B cell (primary cell): ENCODE measurements at regions not wholly inside any gene's neighbourhood (a gene's known extent, or its start where the extent isn't known, plus 50 kb on each side); places are given as distances from the start of the nearest gene placed in this dataset.

Source experiments
- ATAC-seq: fragments of 200-7000 bp; cut with Tn5 transposase; one replicate; pipeline ENCODE4 v1.10.0; 2021; ENCODE audit warnings: low read depth, mild to moderate bottlenecking, moderate number of reproducible peaks, moderate library complexity
- CTCF ChIA-PET: fragments of 350-600 bp; sonication (Branson Sonifier 250); formaldehyde crosslinking; loops from one replicate; lab custom pipeline; 2021; ENCODE audit warnings: antibody characterized with exemption, inconsistent platforms; lab: Charles Lee
- POLR2A ChIA-PET: fragments of 350-600 bp; sonication (Branson Sonifier 250); formaldehyde crosslinking; loops from one replicate; lab custom pipeline; 2021; ENCODE audit warnings: antibody characterized with exemption; lab: Charles Lee
- DNase-seq: peaks from one replicate; pipeline ENCODE4 v3.0.0; 2013
- H2AFZ ChIP-seq: 2 replicates; pipeline ENCODE4 v1.6.1; 2012; ENCODE audit warnings: mild to moderate bottlenecking, low read depth, low read length; ENCODE audit not compliant: insufficient read depth, poor library complexity, severe bottlenecking
- H3K27ac ChIP-seq, 2 donors: 1 replicate in 1 of 2; 2 replicates in 1 of 2; pipeline ENCODE4 v1.5.1; 2012 to 2013; ENCODE audit warnings: low read length in 2 of 2, mild to moderate bottlenecking in 2 of 2, moderate library complexity in 1 of 2
- H3K27me3 ChIP-seq, 4 experiments: fragments of 200-600 bp in 1 of 4; sonication (generic) in 1 of 4; replicated peaks in 1 of 4; 1 replicate in 2 of 4; 2 replicates in 2 of 4; pipeline versions ENCODE4 v1.6.1 to v1.7.0; 2013 to 2016; ENCODE audit warnings: low read length in 3 of 4, mild to moderate bottlenecking in 2 of 4, mixed read lengths in 1 of 4, moderate library complexity in 1 of 4; ENCODE audit not compliant: insufficient read depth in 4 of 4, control insufficient read depth in 3 of 4; ENCODE audit errors: control extremely low read depth in 1 of 4
- H3K36me3 ChIP-seq, 2 experiments: replicated peaks in 1 of 2; 1 replicate in 1 of 2; 2 replicates in 1 of 2; pipeline versions ENCODE4 v1.6.1 to v1.7.1; 2013; ENCODE audit warnings: low read length in 1 of 2; ENCODE audit not compliant: insufficient read depth in 2 of 2, control insufficient read depth in 1 of 2; ENCODE audit errors: control extremely low read depth in 1 of 2, extremely low read depth in 1 of 2
- H3K4me1 ChIP-seq, 2 donors: fragments of 200-600 bp in 1 of 2; sonication (generic) in 1 of 2; 1 replicate in 1 of 2; 2 replicates in 1 of 2; pipeline versions ENCODE4 v1.5.1 to v1.6.1; 2013 to 2017; ENCODE audit warnings: low read length in 2 of 2; ENCODE audit not compliant: control insufficient read depth in 2 of 2, insufficient read depth in 2 of 2
- H3K4me2 ChIP-seq: replicated peaks from 2 replicates; pipeline ENCODE3; 2012; ENCODE audit warnings: mild to moderate bottlenecking, low read depth, low read length; ENCODE audit not compliant: poor library complexity, severe bottlenecking
- H3K4me3 ChIP-seq, 5 experiments: fragments of 200-600 bp in 1 of 5; sonication (generic) in 1 of 5; 1 replicate in 3 of 5; 2 replicates in 2 of 5; pipeline versions ENCODE4 v1.5.1 to v1.7.0; 2011 to 2016; ENCODE audit warnings: low read length in 4 of 5, mild to moderate bottlenecking in 4 of 5, low read depth in 2 of 5, control low read depth in 1 of 5, moderate library complexity in 1 of 5; ENCODE audit not compliant: insufficient read depth in 1 of 5; ENCODE audit errors: control extremely low read depth in 1 of 5, extremely low read depth in 1 of 5
- H3K79me2 ChIP-seq: fragments of 200-600 bp; sonication (generic); one replicate; pipeline ENCODE4 v1.6.0; 2016; ENCODE audit warnings: low read length; ENCODE audit not compliant: control insufficient read depth, insufficient read depth
- H3K9ac ChIP-seq: fragments of 200-600 bp; sonication (generic); 2 replicates; pipeline ENCODE4 v1.6.1; 2017; ENCODE audit warnings: mild to moderate bottlenecking, low read length, moderate library complexity
- H3K9me3 ChIP-seq, 3 donors: one replicate each; pipeline versions ENCODE4 v1.6.1 to v1.7.1; 2013; ENCODE audit warnings: low read length in 2 of 3; ENCODE audit not compliant: control insufficient read depth in 2 of 3, insufficient read depth in 1 of 3; ENCODE audit errors: control extremely low read depth in 1 of 3
- H4K20me1 ChIP-seq: 2 replicates; pipeline ENCODE4 v1.6.0; 2012; ENCODE audit warnings: mild to moderate bottlenecking, low read length; ENCODE audit not compliant: insufficient read depth, control insufficient read depth, poor library complexity, severe bottlenecking
- H3K27ac Mint-ChIP-seq: one replicate; pipeline ENCODE4 v1.8.0; 2021; ENCODE audit warnings: mixed read lengths
- H3K27me3 Mint-ChIP-seq: one replicate; pipeline ENCODE4 v1.8.0; 2021; ENCODE audit warnings: mixed read lengths
- H3K4me1 Mint-ChIP-seq: one replicate; pipeline ENCODE4 v1.8.0; 2021; ENCODE audit warnings: mixed read lengths
- H3K4me3 Mint-ChIP-seq: one replicate; pipeline ENCODE4 v1.8.0; 2021; ENCODE audit warnings: mixed read lengths
- H3K9me3 Mint-ChIP-seq: one replicate; pipeline ENCODE4 v1.8.0; 2022; ENCODE audit warnings: mixed read lengths; ENCODE audit not compliant: insufficient read depth
- EZH2 ChIP-seq: IDR thresholded peaks from 2 replicates; pipeline ENCODE4 v1.6.1; 2012; ENCODE audit warnings: borderline replicate concordance, low read depth, mild to moderate bottlenecking, moderate library complexity, low read length; ENCODE audit not compliant: insufficient read depth, poor library complexity, severe bottlenecking
- WGBS: methylation state at CpG from one replicate; pipeline ENCODE4 v1.1.5; 2013; ENCODE audit warnings: missing lambda C conversion rate; ENCODE audit not compliant: insufficient coverage; 5-methylcytosine and 5-hydroxymethylcytosine counted together
- intact Hi-C: fragments of 100-400 bp; cut with micrococcal nuclease; formaldehyde crosslinking; loops from one replicate; pipeline ENCODE4 v1.10.0; 2022
- TF ChIP-seq, protein P1 (sequence below): fragments of 200-600 bp; IDR thresholded peaks from one replicate; pipeline ENCODE4 v1.8.0; 2022; ENCODE audit warnings: antibody characterized with exemption, mild to moderate bottlenecking

DNA sequence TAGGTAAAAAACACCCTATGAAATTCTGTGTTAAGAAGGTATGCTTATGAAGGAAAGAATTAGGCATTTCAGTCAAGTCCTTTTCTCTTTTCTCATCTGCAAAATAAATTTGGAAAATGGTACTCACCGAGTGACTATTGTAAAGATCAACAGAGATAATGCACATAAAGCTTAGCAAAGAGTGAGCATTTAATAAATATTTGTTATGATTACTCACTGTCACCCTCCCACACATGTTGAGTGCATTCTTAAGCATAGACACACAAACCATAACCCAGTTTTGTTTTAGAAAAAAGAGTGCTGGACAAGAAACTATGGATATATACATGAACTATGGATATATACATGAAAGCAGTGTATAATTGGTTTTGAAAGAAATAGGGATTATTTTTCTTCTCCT, 54.7 kb upstream of the PRLR start:
- TF ChIP-seq EZH2 = no peak
- TF ChIP-seq, protein P1, sequence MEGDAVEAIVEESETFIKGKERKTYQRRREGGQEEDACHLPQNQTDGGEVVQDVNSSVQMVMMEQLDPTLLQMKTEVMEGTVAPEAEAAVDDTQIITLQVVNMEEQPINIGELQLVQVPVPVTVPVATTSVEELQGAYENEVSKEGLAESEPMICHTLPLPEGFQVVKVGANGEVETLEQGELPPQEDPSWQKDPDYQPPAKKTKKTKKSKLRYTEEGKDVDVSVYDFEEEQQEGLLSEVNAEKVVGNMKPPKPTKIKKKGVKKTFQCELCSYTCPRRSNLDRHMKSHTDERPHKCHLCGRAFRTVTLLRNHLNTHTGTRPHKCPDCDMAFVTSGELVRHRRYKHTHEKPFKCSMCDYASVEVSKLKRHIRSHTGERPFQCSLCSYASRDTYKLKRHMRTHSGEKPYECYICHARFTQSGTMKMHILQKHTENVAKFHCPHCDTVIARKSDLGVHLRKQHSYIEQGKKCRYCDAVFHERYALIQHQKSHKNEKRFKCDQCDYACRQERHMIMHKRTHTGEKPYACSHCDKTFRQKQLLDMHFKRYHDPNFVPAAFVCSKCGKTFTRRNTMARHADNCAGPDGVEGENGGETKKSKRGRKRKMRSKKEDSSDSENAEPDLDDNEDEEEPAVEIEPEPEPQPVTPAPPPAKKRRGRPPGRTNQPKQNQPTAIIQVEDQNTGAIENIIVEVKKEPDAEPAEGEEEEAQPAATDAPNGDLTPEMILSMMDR = no peak
- H3K9ac ChIP-seq = no peak overlapping the region
- Mint-ChIP-seq H3K27me3 (no peaks in the 10 kb centered on the region), H3K4me1 (no peaks in the 10 kb centered on the region), H3K9me3 (peaks cover 4% of the 10 kb centered on the region), H3K27ac (no peak overlapping the region), H3K4me3 (no peak overlapping the region)
- no peak overlapping the region for H3K4me3 ChIP-seq
- intact Hi-C loops = no loop called here
- no peaks in the 10 kb centered on the region for H3K79me2 ChIP-seq
- no peaks in the 10 kb centered on the region for H3K36me3 ChIP-seq
- no peak for DNase-seq
- WGBS = no CpG with 5 or more reads among the region's 1 CpG
- ATAC-seq = no peak
- no peak overlapping the region for H2AFZ ChIP-seq
- POLR2A ChIA-PET = no interaction called here
- H3K9me3 ChIP-seq = no peaks in the 10 kb centered on the region
- no peaks in the 10 kb centered on the region for H3K4me1 ChIP-seq
- H3K4me2 ChIP-seq = no peak overlapping the region
- no peaks in the 10 kb centered on the region for H3K27me3 ChIP-seq
- CTCF ChIA-PET = no interaction called here
- no peak overlapping the region for H3K27ac ChIP-seq
- H4K20me1 ChIP-seq = no peaks in the 10 kb centered on the region

DNA sequence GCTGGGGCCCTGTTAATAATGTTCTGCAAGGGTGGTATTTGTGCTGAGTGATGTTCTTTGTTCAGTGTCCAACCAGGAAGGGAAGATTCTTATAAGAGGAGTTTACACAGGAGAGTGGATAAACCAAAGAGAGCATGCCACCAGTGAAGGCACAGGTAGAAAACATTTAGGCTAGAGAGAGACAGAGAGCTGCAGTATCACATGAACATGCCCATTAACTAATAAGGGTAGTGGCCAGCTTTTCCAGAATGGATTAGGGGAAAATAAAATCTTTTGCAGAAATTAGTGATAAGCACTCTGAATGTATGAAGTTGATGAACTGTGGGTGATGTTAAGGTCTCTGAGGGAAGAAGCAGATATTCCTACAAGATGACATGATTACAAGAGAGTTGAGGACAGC, 54.1 kb upstream of the PRLR start:
- no peak for ATAC-seq

More for the DNA sequence above, 54.1 kb upstream of the PRLR start:
- DNase-seq = no peak
- Mint-ChIP-seq H3K27ac (no peak overlapping the region), H3K9me3 (peaks cover 2% of the 10 kb centered on the region), H3K4me3 (no peak overlapping the region), H3K4me1 (no peaks in the 10 kb centered on the region), H3K27me3 (peaks cover under 1% of the 10 kb centered on the region)
- Histone ChIP-seq H3K9ac (no peak overlapping the region), H4K20me1 (no peaks in the 10 kb centered on the region), H3K36me3 (no peaks in the 10 kb centered on the region), H3K27ac (no peak overlapping the region), H3K27me3 (no peaks in the 10 kb centered on the region), H3K79me2 (no peaks in the 10 kb centered on the region), H3K4me2 (no peak overlapping the region), H3K4me3 (no peak overlapping the region), H2AFZ (no peak overlapping the region), H3K9me3 (no peaks in the 10 kb centered on the region), H3K4me1 (no peaks in the 10 kb centered on the region)
- ChIA-PET POLR2A (no interaction called here), CTCF (no interaction called here)
- intact Hi-C loops = no loop called here
- TF ChIP-seq EZH2 = no peak
- TF ChIP-seq, protein P1 = no peak
